NCI-H2196 (cell line): ENCODE measurements at regions not wholly inside any gene's neighbourhood (a gene's known extent, or its start where the extent isn't known, plus 50 kb on each side); places are given as distances from the start of the nearest gene placed in this dataset.

Experiments used
- DNase-seq: peaks from one replicate; lab custom pipeline; 2025; ENCODE audit not compliant: unreplicated experiment; lab: John Stamatoyannopoulos, UW

DNA sequence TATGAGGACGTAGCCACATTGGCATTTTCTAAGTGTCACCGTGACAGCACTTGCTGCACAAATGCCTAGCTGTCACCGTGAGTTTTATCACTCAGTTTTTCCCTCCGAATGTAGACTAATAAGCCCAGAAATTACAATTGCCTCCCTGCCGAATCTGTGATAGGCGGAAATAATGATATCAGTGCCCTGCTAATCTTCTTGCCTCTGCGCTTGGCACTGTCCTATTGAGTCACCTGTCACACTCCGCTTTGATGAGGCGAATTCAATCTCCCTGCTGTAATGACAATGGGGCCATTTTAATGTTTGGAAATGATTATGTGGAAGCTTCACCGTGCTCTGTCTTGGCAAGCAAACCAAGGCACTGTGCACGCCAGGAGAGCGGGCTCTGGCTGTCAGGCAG, 112.8 kb downstream of the LINC00237 start:
- DNase-seq, result no peak

DNA sequence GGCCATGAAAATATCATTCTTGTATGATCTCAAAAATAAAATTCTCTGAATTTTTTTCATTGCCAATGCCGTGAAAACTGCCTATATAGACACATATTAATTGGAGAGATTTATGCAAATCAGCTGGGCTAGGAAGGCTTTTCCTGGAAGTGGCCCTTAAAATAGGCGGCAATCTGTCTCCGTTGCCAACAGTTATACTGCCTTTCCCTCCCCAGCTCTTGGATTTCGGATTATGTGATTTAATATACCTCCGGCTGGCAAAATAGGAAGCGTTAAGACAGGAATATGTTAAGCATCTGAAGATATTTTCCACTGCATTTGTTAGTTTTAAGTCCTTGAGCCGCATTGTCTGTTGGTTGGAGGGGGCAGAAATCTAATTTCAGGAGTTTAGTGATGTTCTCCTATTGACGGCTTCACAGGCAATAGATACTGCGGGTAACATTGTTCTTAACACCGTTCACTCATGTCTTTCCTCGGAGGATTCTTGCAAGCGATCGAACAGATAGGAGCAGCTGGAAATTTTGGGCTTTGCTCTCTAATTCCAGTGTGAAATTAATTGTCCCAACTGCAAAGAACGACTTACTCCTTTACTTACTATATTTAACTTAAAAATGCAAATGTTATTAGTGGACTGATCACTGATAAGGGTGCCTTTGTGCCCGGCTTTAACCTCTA, 113.3 kb downstream of the LINC00237 start:
- DNase-seq, result no peak

DNA sequence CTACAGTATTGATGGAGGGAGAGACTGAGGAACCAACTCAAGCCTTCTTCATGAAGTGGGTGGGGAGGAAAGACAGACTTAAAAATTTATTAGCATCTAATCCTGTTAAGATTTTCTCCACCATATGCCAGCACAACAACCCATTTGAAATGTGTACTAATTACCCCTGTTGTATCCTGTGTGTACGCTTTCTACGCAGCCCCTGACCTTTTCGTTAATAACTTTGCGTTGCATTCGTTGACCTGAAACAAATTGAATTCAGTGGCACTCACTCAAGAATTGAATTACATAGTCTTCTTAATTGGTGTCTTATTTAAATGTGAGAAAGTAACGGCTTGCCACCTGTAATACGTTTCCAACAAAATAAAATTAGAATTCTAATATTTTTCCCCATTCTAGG, 113.9 kb downstream of the LINC00237 start:
- no peak for DNase-seq

DNA sequence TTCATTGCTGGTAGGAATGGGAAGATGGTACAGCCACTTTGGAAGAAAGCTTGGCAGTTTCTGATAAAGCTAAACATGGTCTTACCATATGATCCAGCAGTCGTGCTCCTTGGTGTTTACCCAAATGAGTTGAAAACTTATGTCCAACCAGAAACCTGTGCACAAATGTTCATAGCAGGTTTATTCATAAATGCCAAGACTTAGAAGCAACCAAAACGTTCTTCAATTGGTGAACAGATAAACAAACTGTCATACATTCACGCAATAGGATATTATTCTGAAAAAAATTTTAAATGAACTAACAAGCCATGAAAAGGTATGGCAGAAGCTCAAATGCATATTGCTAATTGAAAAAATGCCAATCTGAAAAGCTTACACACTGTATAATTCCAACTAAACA, 117.1 kb downstream of the LINC00237 start:
- DNase-seq, result no peak

DNA sequence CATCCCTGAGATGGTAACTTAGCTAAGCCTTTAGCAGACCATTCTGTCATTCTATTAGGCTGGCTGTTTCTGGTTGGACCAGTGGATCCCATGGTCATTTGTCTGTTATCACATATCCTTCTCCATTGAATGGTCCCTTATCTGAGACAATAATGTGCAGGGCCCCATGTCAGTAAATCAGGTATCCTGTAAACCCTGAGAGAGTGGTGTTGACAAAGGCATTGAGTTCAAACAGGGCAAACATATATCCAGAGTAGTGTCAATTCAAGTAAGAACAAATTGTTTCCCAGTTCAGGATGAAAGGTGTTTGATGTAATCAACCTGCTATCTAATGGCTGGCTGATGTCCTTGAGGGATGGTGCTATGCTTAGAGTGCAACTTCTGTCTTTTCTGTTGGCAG, 126.2 kb downstream of the LINC00237 start:
- no peak for DNase-seq

- no peak for DNase-seq
Measured at GRCh38 chr20:20977786-20978185, 128.4 kb downstream of the LINC00237 start.

DNA sequence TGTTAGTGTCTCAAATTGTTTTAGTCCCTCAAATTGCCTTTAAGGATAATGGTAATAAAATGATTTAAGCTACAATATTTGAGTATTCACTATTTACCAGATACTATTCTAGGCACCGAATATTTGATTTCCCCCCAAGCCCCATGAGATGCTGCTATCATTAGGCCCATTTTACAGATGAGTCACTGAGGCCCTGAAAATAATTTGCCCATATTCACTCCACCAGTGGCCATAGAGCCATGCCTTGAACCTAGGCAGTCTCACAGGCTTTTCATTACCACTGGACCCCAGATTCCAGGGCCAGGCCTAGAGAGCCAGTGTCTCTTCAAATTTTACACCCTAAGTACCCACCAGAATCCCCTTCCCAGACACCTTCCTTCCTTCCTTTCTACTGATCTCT, 133.7 kb downstream of the LINC00237 start:
- DNase-seq, result no peak

- no peak for DNase-seq
Measured at GRCh38 chr20:20971810-20972209, 134.3 kb downstream of the LINC00237 start.

DNA sequence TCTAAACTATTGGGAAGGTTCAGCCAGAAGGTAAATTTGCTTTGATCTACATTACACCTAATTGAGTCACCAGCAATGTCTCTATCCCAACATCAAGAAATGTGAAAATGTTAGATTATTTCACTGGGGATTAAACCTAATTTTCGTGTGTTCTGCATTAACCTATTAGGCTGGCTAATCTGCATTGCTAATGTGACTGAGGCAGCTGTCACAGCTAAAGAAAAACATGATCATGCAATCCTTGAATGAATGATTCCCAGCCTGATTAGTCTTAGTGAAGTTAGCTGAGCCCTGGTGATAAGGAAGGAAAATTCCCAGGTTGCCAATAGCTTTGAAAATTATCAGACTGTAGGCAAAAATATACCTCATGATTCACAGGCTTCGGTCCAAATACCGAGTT, 135.3 kb downstream of the LINC00237 start:
- DNase-seq, result no peak

- DNase-seq, result no peak
Measured at GRCh38 chr20:20969701-20970280, 136.4 kb downstream of the LINC00237 start.

- no peak for DNase-seq
Measured at GRCh38 chr20:20967564-20968184, 138.5 kb downstream of the LINC00237 start.

- DNase-seq, result no peak
Measured at GRCh38 chr20:20966171-20966570, 140.0 kb downstream of the LINC00237 start.

- no peak for DNase-seq
Measured at GRCh38 chr20:20959031-20959755, 147.0 kb downstream of the LINC00237 start.

DNA sequence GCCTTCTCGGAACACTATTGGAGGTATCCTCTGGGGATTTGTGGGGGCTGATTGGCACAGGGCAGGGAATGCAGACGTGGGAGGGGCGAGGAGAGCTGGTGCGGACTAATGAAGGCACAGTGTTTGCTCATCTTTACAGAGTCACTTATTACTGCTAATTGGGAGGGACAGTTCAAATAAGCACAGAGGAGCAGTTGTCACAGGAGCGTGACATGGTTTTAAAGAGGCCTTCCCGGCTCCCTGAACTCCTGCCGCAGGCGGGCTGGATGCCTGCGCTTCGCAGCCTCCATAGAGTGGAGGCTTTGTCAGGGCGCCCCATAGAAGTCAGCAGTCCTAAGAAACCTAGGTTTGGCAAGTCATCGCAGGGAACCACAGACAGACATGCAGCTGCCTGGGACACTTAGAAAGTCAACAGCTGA, 149.6 kb downstream of the LINC00237 start:
- DNase-seq, result no peak

- no peak for DNase-seq
Measured at GRCh38 chr20:20955892-20956291, 150.3 kb downstream of the LINC00237 start.

DNA sequence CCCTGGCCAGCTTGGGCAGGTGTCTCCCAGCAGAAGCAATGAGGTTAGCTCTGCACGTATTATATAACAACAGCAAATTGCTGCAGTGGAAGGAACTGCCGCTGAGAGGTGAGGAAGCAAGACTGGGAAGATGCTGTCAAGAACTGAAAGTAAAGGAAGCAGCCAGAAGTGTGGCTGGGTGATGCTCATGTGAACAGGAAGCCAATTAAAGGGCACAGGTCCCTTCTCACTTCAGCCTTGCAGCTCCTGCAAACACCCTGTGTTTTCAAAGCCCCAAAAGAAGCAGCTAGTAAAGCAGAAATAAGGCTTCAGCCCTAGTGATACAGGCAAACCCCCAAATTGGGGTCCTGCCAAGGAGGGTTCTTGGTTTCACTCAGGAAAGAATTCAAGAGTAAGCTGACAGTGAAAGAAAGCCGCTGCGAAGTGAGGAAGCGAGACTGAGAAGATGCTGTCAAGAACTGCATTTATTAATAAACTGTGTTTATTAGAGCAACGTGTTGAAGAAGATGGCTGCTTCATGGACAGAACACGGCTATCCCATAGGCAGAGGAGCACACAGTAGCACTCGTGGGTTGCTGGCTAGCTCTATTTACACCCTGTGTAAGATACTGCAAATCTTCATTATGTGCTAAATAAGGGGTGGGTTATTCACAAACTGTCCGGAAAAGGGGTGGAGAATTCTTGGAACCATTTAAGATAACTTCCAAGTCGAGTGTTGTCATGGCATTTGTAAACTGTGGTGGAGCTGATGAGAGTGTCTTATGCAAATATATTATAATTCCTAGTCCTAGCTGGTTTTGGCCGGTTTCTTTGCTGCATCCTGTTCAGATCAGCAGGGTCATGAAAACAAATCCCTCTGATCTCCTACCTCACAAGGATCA, 152.2 kb downstream of the LINC00237 start:
- no peak for DNase-seq

DNA sequence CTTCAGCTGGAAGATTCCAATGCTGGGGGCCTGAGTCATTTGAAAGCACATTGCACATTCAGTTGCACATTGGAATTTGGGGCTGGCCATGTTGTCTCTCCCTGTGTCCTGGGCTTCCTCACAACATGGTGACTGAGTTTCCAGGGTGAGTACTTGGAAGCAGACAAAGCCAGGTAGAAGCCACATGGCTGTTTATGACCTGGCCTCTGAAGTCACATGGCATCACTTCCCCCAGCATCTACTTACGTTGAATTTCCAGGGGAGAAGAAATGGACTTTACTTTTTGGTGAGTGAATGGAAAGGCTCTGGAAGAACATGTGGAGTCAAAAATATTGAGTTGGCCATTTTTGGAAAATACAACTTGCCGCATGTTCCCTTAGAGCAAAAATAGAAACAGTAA, 155.5 kb downstream of the LINC00237 start:
- no peak for DNase-seq

DNA sequence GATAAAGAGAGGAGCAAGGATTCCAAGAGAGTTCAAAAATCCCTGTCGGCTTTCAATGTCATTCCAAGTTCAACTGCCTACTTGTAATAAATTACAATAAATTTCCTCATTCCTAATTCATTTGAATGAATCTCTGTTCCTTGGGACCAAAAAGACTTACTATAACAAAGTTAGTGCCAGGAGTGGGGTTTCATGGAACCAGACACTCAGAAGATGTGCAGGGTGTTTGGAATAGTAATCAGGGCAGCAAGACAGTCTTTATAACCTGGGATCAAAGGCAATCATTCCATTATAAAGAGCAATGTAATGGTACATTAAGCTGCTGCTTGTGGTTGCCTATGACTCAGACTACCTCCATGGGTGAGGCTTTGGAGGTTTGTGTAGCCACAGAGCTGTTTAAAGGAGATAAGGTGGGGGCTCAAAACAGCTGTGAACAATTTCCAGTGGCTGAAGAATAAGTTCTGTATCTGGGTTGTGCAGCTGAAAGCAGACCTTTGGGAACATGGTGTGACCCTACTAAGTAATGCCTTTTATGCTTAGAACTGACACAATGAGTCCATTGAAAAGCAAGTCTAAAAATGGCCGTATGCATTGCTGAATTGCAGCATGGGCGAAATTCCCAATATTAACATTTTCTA, 159.9 kb downstream of the LINC00237 start:
- DNase-seq, result no peak

DNA sequence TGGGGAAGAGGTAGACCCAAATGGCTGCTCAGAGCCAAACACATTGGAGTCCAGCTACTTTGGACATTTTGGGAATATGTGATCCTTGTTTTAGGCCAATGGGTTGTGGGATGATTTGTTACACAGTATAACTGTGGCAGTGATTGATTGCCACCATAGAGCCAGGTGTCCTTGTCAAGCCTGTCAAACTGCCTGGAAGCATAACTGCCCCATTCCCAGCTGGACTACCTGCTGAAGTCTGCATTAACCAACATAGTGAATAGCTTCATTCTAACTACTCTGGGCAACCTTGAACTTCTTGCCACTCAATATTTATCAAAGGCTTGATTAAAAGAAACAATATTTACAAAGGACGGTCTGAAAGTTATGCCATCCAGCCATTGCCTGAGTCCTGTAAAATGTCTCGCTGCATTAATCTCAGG, 164.7 kb downstream of the LINC00237 start:
- no peak for DNase-seq

DNA sequence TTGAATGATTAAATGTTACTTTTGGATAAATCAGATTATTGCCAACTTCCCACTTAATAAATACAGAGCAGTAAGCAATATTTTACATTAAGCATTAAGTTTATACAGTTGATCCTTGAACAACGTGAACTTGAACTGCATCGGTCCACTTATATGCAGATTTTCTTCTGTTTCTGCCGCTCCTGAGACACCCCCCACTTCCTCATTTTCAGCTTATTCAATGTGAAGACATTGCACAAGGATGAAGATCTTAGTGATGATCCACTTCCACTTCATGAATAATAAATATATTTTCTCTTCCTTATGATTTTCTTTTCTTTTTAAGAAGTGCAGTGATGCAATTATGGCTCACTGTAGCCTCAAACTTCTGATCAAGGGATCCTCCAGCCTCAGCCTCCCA, 167.2 kb downstream of the LINC00237 start:
- DNase-seq, result no peak
